GM12878 (cell line): ENCODE measurements at regions not wholly inside any gene's neighbourhood (a gene's known extent, or its start where the extent isn't known, plus 50 kb on each side); places are given as distances from the start of the nearest gene placed in this dataset.

Experiments
- ATAC-seq: fragments of 200-7000 bp; cut with Tn5 transposase; 3 replicates; pipeline ENCODE4 v1.9.1; 2020; ENCODE audit warnings: mild to moderate bottlenecking, moderate library complexity
- BruUV-seq: library from RNA; stranded (reverse); fragments of 400-500 nt; replicated peaks from 2 replicates; lab custom pipeline; 2021; lab: Mats Ljungman, UMichigan
- CTCF ChIA-PET: fragments of 300-600 bp; sonication (Branson Sonifier 250); formaldehyde crosslinking; extraction: SDS; loops from one replicate; lab custom pipeline; 2021; ENCODE audit warnings: inconsistent platforms; lab: Yijun Ruan, JAX
- POLR2A ChIA-PET: fragments of 350-600 bp; formaldehyde crosslinking; extraction: SDS; loops from one replicate; lab custom pipeline; 2021; ENCODE audit warnings: inconsistent platforms; lab: Charles Lee
- RAD21 ChIA-PET: fragments of 300-600 bp; sonication (Branson Sonifier 250); formaldehyde crosslinking; loops from one replicate; lab custom pipeline; 2023; ENCODE audit warnings: antibody characterized with exemption; ENCODE audit not compliant: unreplicated experiment; lab: Charles Lee
- SMC1A ChIA-PET: fragments of 300-600 bp; sonication (Branson Sonifier 250); formaldehyde crosslinking; loops from one replicate; lab custom pipeline; 2023; ENCODE audit not compliant: unreplicated experiment, uncharacterized antibody; lab: Charles Lee
- DNase-seq: peaks from one replicate; pipeline ENCODE4 v3.0.0-alpha.2; 2011; ENCODE audit warnings: low read depth, low spot score
- FAIRE-seq: peaks from 3 replicates; lab custom pipeline; 2011; peaks lifted over from hg19 to GRCh38; lab: Jason Lieb, UNC
- H2AFZ ChIP-seq: 2 replicates; pipeline ENCODE4 v1.6.0; 2011; ENCODE audit warnings: low read depth, low read length, control low read depth; ENCODE audit not compliant: control insufficient read depth
- H3K27ac ChIP-seq: 2 replicates; pipeline ENCODE4 v1.5.1; 2011; ENCODE audit warnings: control low read depth; ENCODE audit not compliant: control insufficient read depth, insufficient read depth
- H3K27me3 ChIP-seq, 2 experiments: replicated peaks in 1 of 2; 2 replicates each; pipeline versions ENCODE4 v1.6.0 to v1.6.1; 2011; ENCODE audit warnings: low read length in 1 of 2; ENCODE audit not compliant: control insufficient read depth in 2 of 2, insufficient read depth in 2 of 2
- H3K36me3 ChIP-seq, 2 experiments: 2 replicates each; pipeline ENCODE4 v1.5.1; 2011; ENCODE audit warnings: low read length in 1 of 2; ENCODE audit not compliant: control insufficient read depth in 2 of 2, insufficient read depth in 2 of 2
- H3K4me1 ChIP-seq: 2 replicates; pipeline ENCODE4 v1.6.1; 2011; ENCODE audit warnings: mild to moderate bottlenecking, low read length, moderate library complexity, mixed read lengths; ENCODE audit not compliant: control insufficient read depth, insufficient read depth
- H3K4me2 ChIP-seq: 2 replicates; pipeline ENCODE4 v1.6.0; 2011; ENCODE audit warnings: control low read depth; ENCODE audit not compliant: control insufficient read depth, insufficient read depth
- H3K4me3 ChIP-seq: fragments of 200-600 bp; sonication (generic); 2 replicates; pipeline ENCODE4 v1.5.1; 2016
- H3K79me2 ChIP-seq: 2 replicates; pipeline ENCODE4 v1.6.0; 2011; ENCODE audit warnings: low read length; ENCODE audit not compliant: control insufficient read depth, insufficient read depth
- H3K9ac ChIP-seq: 2 replicates; pipeline ENCODE4 v1.8.0; 2011; ENCODE audit warnings: low read length, control low read depth, mixed read lengths; ENCODE audit not compliant: control insufficient read depth, insufficient read depth
- H3K9me3 ChIP-seq: replicated peaks from 3 replicates; pipeline ENCODE4 v1.5.1; 2011; ENCODE audit warnings: mild to moderate bottlenecking, low read length; ENCODE audit not compliant: control insufficient read depth, insufficient read depth
- H4K20me1 ChIP-seq: 2 replicates; pipeline ENCODE4 v1.6.0; 2011; ENCODE audit not compliant: control insufficient read depth, insufficient read depth
- BRCA1 ChIP-seq: IDR thresholded peaks from 2 replicates; pipeline ENCODE4 v1.6.1; 2011; ENCODE audit warnings: low read depth, low read length, improper control_type of control experiment
- CBFB ChIP-seq: IDR thresholded peaks from 2 replicates; pipeline ENCODE4 v1.6.1; 2016; ENCODE audit warnings: antibody characterized with exemption, low read depth
- CHD1 ChIP-seq: IDR thresholded peaks from 2 replicates; pipeline ENCODE4 v1.6.1; 2012; ENCODE audit warnings: low read depth, low read length, improper control_type of control experiment
- CHD2 ChIP-seq: IDR thresholded peaks from 2 replicates; pipeline ENCODE4 v1.6.1; 2011; ENCODE audit warnings: low read depth, low read length, improper control_type of control experiment, borderline replicate concordance
- ESRRA ChIP-seq: IDR thresholded peaks from 2 replicates; pipeline ENCODE4 v1.6.1; 2012; ENCODE audit warnings: mild to moderate bottlenecking, low read length, improper control_type of control experiment
- HCFC1 ChIP-seq: fragments of 150-350 bp; IDR thresholded peaks from 2 replicates; pipeline ENCODE4 v1.6.1; 2014; ENCODE audit warnings: low read length
- IKZF2 ChIP-seq, 2 experiments: fragments of 450-650 bp; IDR thresholded peaks; 2 replicates each; pipeline ENCODE4 v1.6.1; 2017; ENCODE audit warnings: mild to moderate bottlenecking in 2 of 2, moderate library complexity in 2 of 2
- IRF4 ChIP-seq: IDR thresholded peaks from 2 replicates; pipeline ENCODE4 v1.6.1; 2011; ENCODE audit warnings: low read depth, low read length
- KDM1A ChIP-seq: fragments of 200-600 bp; sonication (generic); IDR thresholded peaks from 2 replicates; pipeline ENCODE4 v1.6.1; 2016; ENCODE audit warnings: borderline replicate concordance
- KLF5 ChIP-seq: fragments of 450-650 bp; IDR thresholded peaks from 2 replicates; pipeline ENCODE4 v1.6.1; 2014; ENCODE audit warnings: mild to moderate bottlenecking; ENCODE audit not compliant: partially characterized antibody
- MEF2A ChIP-seq: IDR thresholded peaks from 2 replicates; pipeline ENCODE4 v1.6.1; 2011; ENCODE audit warnings: low read depth, mild to moderate bottlenecking, low read length, moderate library complexity; ENCODE audit not compliant: insufficient read depth
- NFXL1 ChIP-seq: fragments of 450-650 bp; IDR thresholded peaks from 2 replicates; pipeline ENCODE4 v1.6.1; 2017; ENCODE audit warnings: antibody characterized with exemption, mild to moderate bottlenecking, borderline replicate concordance
- PAX8 ChIP-seq: fragments of 450-650 bp; IDR thresholded peaks from 2 replicates; pipeline ENCODE4 v1.6.1; 2017; ENCODE audit warnings: mild to moderate bottlenecking, moderate library complexity
- POLR2A ChIP-seq: IDR thresholded peaks from 2 replicates; pipeline ENCODE4 v1.6.1; 2011; ENCODE audit warnings: low read depth, mild to moderate bottlenecking, low read length
- POLR2AphosphoS2 ChIP-seq: IDR thresholded peaks from 2 replicates; pipeline ENCODE4 v1.6.1; 2011; ENCODE audit warnings: low read depth, mild to moderate bottlenecking, low read length, improper control_type of control experiment, moderate library complexity
- SIN3A ChIP-seq: IDR thresholded peaks from 2 replicates; pipeline ENCODE4 v1.6.1; 2012; ENCODE audit warnings: low read depth, low read length, improper control_type of control experiment
- SMARCA5 ChIP-seq: fragments of 450-650 bp; IDR thresholded peaks from 2 replicates; pipeline ENCODE4 v1.6.1; 2017; ENCODE audit warnings: mild to moderate bottlenecking
- SP1 ChIP-seq: IDR thresholded peaks from one replicate; pipeline ENCODE4 v1.6.1; 2011; ENCODE audit warnings: low read depth, low read length
- STAT1 ChIP-seq: fragments of 450-650 bp; conservative IDR thresholded peaks from 2 replicates; pipeline ENCODE4 v1.6.1; 2014; ENCODE audit warnings: antibody characterized with exemption, mild to moderate bottlenecking
- STAT3 ChIP-seq: IDR thresholded peaks from 2 replicates; pipeline ENCODE4 v1.6.1; 2011; ENCODE audit warnings: low read depth, low read length, improper control_type of control experiment
- ZNF24 ChIP-seq: fragments of 450-650 bp; IDR thresholded peaks from 2 replicates; pipeline ENCODE4 v1.6.1; 2017; ENCODE audit warnings: antibody characterized with exemption, mild to moderate bottlenecking
- WGBS: methylation state at CpG from one replicate; pipeline ENCODE4 v1.1.6; 2016; ENCODE audit warnings: low lambda C conversion rate; ENCODE audit not compliant: insufficient replicate concordance, insufficient coverage; ENCODE audit errors: missing lambda C conversion rate; 5-methylcytosine and 5-hydroxymethylcytosine counted together
- in situ Hi-C: fragments of 300-500 bp; cut with MboI; formaldehyde crosslinking; loops from 9 replicates; pipeline ENCODE4 v1.14.3; 2018; ENCODE audit warnings: mixed read lengths
- intact Hi-C: fragments of 100-400 bp; cut with micrococcal nuclease; formaldehyde crosslinking; loops from one replicate; pipeline ENCODE4 v1.14.2; 2022; ENCODE audit not compliant: unreplicated experiment
- TF ChIP-seq, protein P1 (sequence below): fragments of 450-650 bp; IDR thresholded peaks from 2 replicates; pipeline ENCODE4 v1.6.1; 2014; ENCODE audit warnings: mild to moderate bottlenecking
- TF ChIP-seq, protein P2 (sequence below): IDR thresholded peaks from 2 replicates; pipeline ENCODE4 v1.6.1; 2012; ENCODE audit warnings: low read length, inconsistent platforms
- TF ChIP-seq, protein P3 (sequence below): fragments of 450-650 bp; IDR thresholded peaks from 2 replicates; pipeline ENCODE4 v1.6.1; 2016; ENCODE audit warnings: mild to moderate bottlenecking

DNA sequence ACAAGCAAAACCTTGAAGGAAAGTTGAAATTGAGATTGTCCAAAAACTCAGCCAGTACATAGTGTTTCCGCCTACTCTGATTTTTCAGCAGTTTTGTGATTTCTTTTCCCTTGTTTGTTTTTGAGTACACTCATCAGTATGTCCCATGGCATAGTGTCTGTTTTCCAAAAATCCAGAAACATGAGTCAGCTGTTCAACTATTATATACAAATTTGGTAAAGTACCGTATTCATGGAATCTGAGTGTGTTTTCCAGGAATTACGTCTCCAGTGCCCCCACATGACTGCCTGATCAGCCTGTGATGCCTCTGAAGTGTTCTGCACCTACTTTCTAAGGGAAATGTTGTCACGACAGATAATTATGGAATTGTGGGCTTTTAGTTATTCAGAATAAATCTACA is 186.8 kb downstream of the LTN1 start (continued):
- TF ChIP-seq, protein P1, sequence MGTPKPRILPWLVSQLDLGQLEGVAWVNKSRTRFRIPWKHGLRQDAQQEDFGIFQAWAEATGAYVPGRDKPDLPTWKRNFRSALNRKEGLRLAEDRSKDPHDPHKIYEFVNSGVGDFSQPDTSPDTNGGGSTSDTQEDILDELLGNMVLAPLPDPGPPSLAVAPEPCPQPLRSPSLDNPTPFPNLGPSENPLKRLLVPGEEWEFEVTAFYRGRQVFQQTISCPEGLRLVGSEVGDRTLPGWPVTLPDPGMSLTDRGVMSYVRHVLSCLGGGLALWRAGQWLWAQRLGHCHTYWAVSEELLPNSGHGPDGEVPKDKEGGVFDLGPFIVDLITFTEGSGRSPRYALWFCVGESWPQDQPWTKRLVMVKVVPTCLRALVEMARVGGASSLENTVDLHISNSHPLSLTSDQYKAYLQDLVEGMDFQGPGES: no peak
- TF ChIP-seq MEF2A (no peak), IRF4 (no peak), PAX8 (no peak), KDM1A (no peak), CHD2 (no peak), BRCA1 (no peak), STAT3 (no peak)

DNA sequence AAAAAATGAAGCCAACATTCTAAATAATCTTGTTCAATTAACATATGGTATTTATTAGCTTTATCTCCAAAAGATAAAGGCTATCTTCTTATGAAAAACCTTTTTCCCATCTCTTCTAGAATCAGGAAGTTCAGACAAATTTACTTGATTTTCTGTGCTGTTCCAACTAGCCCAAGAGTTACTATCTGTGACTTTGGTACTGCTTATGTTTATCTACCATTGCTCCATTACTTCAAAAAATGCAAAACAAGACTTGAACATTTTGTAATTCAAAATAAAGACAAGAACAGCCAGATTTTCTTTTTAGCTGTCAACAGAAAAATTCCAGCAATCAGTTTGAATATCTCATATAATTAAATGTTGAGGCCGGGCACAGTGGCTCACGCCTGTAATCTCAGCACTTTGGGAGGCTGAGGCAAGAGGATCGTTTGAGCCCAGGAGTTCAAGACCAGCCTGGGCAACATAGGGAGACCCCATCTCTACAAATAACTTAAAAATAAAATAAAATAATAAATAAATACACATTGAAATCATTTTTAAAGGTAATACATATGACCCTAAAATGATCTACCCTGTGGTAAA is 188.5 kb downstream of the LTN1 start:
- Histone ChIP-seq H3K4me1 (no peaks in the 10 kb centered on the region), H3K4me3 (no peak overlapping the region), H3K4me2 (no peak overlapping the region), H3K36me3 (no peaks in the 10 kb centered on the region), H3K9me3 (no peaks in the 10 kb centered on the region), H3K9ac (no peak overlapping the region), H2AFZ (no peak overlapping the region), H3K27me3 (no peaks in the 10 kb centered on the region), H4K20me1 (no peaks in the 10 kb centered on the region), H3K27ac (no peak overlapping the region), H3K79me2 (no peaks in the 10 kb centered on the region)
- 0% methylated on average over 3 of the region's 3 CpGs for WGBS
- ChIA-PET CTCF (interaction anchor here (0.6 kb wide), 1 partner anchor 256 kb away, joined by 3 read pairs; no protein-coding TSS in a partner anchor), SMC1A (no interaction called here), RAD21 (no interaction called here), POLR2A (interaction anchor here (0.5 kb wide), 1 partner anchor 1188 kb away, joined by 5 read pairs; no protein-coding TSS in a partner anchor)
- FAIRE-seq (no peak), DNase-seq (no peak), ATAC-seq (no peak)
- in situ Hi-C loops (no loop called here), intact Hi-C loops (no loop called here)
- BruUV-seq: no TSS peak
- TF ChIP-seq SIN3A: no peak
- no peak for TF ChIP-seq CBFB
- no peak for TF ChIP-seq NFXL1
- no peak for TF ChIP-seq ESRRA
- no peak for TF ChIP-seq POLR2AphosphoS2
- TF ChIP-seq KLF5: no peak
- no peak for TF ChIP-seq HCFC1
- TF ChIP-seq, protein P2, sequence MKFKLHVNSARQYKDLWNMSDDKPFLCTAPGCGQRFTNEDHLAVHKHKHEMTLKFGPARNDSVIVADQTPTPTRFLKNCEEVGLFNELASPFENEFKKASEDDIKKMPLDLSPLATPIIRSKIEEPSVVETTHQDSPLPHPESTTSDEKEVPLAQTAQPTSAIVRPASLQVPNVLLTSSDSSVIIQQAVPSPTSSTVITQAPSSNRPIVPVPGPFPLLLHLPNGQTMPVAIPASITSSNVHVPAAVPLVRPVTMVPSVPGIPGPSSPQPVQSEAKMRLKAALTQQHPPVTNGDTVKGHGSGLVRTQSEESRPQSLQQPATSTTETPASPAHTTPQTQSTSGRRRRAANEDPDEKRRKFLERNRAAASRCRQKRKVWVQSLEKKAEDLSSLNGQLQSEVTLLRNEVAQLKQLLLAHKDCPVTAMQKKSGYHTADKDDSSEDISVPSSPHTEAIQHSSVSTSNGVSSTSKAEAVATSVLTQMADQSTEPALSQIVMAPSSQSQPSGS: no peak
- TF ChIP-seq IKZF2 (IDR thresholded peaks at IDR 0.05): no peak
- TF ChIP-seq, protein P3, sequence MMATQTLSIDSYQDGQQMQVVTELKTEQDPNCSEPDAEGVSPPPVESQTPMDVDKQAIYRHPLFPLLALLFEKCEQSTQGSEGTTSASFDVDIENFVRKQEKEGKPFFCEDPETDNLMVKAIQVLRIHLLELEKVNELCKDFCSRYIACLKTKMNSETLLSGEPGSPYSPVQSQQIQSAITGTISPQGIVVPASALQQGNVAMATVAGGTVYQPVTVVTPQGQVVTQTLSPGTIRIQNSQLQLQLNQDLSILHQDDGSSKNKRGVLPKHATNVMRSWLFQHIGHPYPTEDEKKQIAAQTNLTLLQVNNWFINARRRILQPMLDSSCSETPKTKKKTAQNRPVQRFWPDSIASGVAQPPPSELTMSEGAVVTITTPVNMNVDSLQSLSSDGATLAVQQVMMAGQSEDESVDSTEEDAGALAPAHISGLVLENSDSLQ: no peak
- no peak for TF ChIP-seq SMARCA5
- TF ChIP-seq POLR2A: no peak
- no peak for TF ChIP-seq SP1
- TF ChIP-seq ZNF24: no peak
- TF ChIP-seq STAT1: no peak
- no peak for TF ChIP-seq CHD1
